ENCODE measurements at regions not wholly inside any gene's neighbourhood (a gene's known extent, or its start where the extent isn't known, plus 50 kb on each side); places are given as distances from the start of the nearest gene placed in this dataset.

DNA sequence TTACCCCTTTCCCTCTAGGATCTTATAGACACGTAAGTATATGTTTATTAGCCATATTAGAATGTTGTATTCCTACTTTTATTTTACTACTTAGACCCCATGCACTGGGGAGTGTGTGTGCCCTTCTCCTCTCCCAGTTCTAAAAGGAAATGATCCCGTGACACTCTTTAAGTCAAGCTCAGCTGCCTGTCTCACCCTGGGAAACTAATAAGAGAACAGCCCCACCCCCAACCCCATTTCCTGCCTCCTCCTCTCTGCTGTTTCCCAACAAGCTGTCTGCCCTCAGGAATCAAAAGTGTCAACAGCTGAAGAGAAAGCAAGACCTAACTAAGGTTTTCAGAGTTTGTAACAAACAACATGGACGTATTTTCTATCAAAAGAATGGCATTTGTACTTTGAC lies 92.6 kb upstream of the VAV3 start:
- TF ChIP-seq POLR2A (IDR thresholded peaks at IDR 0.05) (no peak), POLR2AphosphoS5 (IDR thresholded peaks at IDR 0.05) (no peak)
- TF ChIP-seq, protein P1, sequence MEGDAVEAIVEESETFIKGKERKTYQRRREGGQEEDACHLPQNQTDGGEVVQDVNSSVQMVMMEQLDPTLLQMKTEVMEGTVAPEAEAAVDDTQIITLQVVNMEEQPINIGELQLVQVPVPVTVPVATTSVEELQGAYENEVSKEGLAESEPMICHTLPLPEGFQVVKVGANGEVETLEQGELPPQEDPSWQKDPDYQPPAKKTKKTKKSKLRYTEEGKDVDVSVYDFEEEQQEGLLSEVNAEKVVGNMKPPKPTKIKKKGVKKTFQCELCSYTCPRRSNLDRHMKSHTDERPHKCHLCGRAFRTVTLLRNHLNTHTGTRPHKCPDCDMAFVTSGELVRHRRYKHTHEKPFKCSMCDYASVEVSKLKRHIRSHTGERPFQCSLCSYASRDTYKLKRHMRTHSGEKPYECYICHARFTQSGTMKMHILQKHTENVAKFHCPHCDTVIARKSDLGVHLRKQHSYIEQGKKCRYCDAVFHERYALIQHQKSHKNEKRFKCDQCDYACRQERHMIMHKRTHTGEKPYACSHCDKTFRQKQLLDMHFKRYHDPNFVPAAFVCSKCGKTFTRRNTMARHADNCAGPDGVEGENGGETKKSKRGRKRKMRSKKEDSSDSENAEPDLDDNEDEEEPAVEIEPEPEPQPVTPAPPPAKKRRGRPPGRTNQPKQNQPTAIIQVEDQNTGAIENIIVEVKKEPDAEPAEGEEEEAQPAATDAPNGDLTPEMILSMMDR (IDR thresholded peaks at IDR 0.05 in 8 of 11, conservative IDR thresholded peaks at IDR 0.05 in 3 of 11), result no peak
